GM21737 (cell line): ENCODE measurements at regions not wholly inside any gene's neighbourhood (a gene's known extent, or its start where the extent isn't known, plus 50 kb on each side); places are given as distances from the start of the nearest gene placed in this dataset.
A peak's percentile ranks its signal among the peaks of the same experiment; 100 is the strongest.

Experiments used
- ATAC-seq: cut with Tn5 transposase; IDR thresholded peaks from one replicate; pipeline ENCODE4 v1.9.1; 2021; ENCODE audit warnings: mild to moderate bottlenecking, moderate library complexity; ENCODE audit not compliant: unreplicated experiment

GRCh38 chr18:24868311-24868710, 407.9 kb downstream of the HRH4 start:
- no peak for ATAC-seq

GRCh38 chr18:24868760-24869237, 408.4 kb downstream of the HRH4 start:
- no peak for ATAC-seq

GRCh38 chr18:24869285-24869684, 408.8 kb downstream of the HRH4 start:
- ATAC-seq = no peak

GRCh38 chr18:24875286-24875685, 414.8 kb downstream of the HRH4 start:
- no peak for ATAC-seq

GRCh38 chr18:24875777-24876176, 415.3 kb downstream of the HRH4 start:
- no peak for ATAC-seq

GRCh38 chr18:24876266-24876665, 415.8 kb downstream of the HRH4 start:
- no peak for ATAC-seq

GRCh38 chr18:24877066-24877465, 416.6 kb downstream of the HRH4 start:
- no peak for ATAC-seq

GRCh38 chr18:24877546-24877945, 417.1 kb downstream of the HRH4 start:
- no peak for ATAC-seq

GRCh38 chr18:24878289-24878688, 417.9 kb downstream of the HRH4 start:
- no peak for ATAC-seq

GRCh38 chr18:24885276-24885675, 424.8 kb downstream of the HRH4 start:
- ATAC-seq = no peak

GRCh38 chr18:24894880-24895279, 434.4 kb downstream of the HRH4 start:
- no peak for ATAC-seq

GRCh38 chr18:24897461-24897860, 437.0 kb downstream of the HRH4 start:
- ATAC-seq = no peak

GRCh38 chr18:24910221-24910620, 441.7 kb downstream of the ZNF521 start:
- ATAC-seq = no peak

GRCh38 chr18:24913507-24914170, 438.3 kb downstream of the ZNF521 start:
- ATAC-seq = no peak

- no peak for ATAC-seq
These were observed 437.8 kb downstream of the ZNF521 start for GRCh38 chr18:24914171-24914525.

GRCh38 chr18:24914685-24915084, 437.3 kb downstream of the ZNF521 start:
- ATAC-seq = no peak

- ATAC-seq = no peak
These were observed 436.4 kb downstream of the ZNF521 start for GRCh38 chr18:24915547-24915946.

- no peak for ATAC-seq
These were observed 434.2 kb downstream of the ZNF521 start for GRCh38 chr18:24917767-24918166.

GRCh38 chr18:24918257-24918656, 433.7 kb downstream of the ZNF521 start:
- no peak for ATAC-seq

- no peak for ATAC-seq
These were observed 432.7 kb downstream of the ZNF521 start for GRCh38 chr18:24919181-24919797.

- peak; percentile 58 for ATAC-seq
These were observed 429.5 kb downstream of the ZNF521 start for GRCh38 chr18:24922491-24922890.

- ATAC-seq = peak; percentile 86
These were observed 428.8 kb downstream of the ZNF521 start for GRCh38 chr18:24923138-24923537.
